ENCODE measurements at regions not wholly inside any gene's neighbourhood (a gene's known extent, or its start where the extent isn't known, plus 50 kb on each side); places are given as distances from the start of the nearest gene placed in this dataset.

DNA sequence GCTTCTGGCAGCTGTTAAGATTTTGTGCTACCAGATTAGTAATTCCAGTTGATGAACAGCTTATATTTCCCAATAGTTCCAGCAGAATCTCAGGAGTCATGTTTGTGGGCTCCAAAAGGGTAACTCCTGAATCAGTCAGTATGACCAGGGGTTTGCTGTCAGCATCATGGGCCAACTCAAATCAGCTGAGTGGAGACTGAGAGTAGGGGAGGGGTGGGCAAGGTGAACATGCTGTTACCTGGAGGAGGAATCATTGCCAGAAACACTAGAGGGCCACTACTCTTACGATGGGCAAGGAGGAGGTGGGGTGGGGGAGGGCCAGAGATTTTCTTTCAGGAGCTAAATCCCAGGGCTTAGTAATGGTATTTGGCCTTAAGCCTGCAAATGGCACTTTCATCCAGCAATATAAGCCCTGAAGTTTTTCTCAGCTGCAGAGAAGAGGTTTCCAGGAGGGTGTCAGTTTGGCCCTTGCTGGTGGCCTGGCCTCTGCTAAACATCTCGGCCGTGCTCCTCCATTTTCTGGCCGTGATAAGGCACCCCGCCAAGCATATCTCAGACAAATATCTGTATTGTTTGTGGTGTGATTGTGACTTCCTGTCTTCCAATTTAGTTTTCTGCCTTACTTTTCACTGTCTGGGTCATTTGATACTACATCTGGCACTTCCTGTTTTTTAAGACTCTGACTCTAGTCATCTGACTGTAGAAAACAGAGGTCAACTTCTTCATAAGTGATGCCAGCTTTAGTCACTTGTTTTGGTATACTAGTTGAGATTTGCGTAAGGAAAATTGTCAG is 120.5 kb upstream of the CXCR4 start:
- no peak for DNase-seq

DNA sequence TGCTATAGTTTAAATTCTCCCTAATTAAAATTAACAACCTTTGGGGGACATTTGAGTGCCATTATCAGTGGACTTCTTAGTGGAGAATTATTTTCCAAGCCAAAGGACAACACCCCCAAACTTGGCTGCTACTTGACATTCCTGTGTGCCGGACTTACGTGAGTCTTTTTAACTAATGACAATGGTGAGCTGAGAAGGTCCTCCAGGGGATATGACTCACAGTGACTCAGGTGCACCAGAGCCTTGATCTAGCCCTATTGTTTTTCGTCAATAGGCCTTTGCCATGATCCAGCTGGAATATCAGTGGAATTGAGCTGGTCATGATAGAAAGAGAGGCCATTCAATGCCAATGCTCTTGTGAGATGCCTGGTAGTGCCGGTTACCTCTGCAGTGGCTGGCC is 118.1 kb upstream of the CXCR4 start:
- DNase-seq, result no peak

DNA sequence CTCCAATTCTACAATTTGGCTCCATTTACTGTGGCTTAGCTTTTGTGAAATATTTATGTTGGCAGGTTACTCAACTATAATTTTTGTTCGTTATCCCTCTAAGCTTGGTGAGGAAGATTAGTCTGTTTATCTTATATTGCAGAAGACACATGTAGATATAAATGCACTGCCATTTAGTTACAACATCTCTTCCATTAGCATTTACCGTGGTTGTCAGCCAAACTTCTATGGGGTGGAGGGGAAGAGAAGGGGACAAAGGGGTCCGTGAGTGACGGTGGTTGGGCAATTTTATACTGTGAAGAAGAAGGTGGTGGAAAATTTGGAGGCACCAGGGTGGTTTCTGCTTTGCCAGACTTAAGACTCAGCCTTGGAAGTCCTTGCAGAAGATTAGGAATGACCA is 117.6 kb upstream of the CXCR4 start:
- no peak for DNase-seq

DNA sequence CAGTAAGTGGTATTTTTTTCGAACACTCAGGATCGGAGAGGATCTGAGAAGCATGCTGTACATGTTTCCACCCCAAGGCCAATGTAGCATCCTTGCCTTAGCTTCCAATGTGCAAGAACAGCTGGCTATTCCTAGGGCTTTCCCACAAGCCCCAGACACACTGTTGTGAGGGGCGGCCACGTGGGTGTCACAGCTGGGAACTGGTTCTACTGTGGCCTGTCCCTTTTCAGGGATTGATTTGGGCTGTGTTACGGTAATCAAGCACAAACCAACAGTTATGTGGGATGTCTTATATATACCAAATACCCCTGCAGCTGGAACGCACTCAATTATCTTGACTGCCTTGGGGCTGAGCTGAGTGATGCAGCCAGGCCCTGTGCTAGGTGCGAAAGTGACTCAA is 116.3 kb upstream of the CXCR4 start:
- no peak for DNase-seq

DNA sequence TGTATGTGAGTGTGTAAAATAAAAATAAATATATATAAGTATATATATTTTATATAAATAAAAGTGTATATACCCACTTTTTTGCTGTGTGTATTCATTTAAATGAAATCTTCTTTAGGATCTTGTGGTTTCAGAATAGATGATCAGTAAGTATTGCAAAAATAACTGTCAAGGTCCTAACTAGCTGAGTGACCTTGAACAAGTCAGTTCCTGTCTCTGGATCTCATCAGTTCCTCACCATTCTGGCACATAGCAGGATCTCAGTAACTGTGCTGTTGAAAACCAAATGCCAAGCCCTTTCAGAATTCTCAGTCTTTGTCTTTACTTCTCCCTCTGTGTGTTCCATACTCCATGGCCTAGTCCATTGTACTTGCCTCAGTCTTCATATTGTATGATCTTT is 115.3 kb upstream of the CXCR4 start:
- DNase-seq, result no peak

DNA sequence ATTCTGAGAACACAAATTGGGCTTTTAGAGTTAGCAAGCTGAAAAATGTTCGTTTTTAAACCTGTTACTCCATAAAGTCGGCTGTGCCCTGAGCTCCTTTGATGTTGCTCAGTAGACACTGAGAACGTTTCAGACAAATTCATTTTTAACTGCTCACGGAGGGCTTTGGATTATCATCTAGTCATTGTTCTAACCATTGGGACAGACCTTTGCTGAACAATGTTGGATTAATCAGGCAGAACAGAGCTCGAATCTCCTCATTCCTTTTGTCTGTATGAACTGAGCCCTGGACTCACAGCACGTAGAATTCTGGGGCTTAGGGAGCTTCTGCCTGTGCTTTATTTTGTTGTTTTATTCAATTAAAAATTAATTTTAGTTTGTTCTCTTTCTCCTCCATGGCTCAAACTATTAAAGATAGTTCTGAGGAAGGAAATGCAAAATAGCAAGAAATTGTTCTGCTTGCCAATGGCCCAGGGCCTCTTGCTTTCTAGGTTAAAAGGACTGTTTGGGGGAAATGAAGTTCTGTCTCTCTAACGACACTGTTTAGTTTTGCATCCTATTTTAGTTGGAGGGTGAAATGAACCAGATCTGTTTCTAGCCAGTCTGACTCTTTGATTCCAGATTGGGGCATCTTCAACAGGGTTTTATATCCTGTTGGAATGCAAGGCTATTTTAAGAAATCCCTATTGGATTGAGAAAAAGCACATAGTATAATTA is 114.7 kb upstream of the CXCR4 start:
- no peak for DNase-seq

DNA sequence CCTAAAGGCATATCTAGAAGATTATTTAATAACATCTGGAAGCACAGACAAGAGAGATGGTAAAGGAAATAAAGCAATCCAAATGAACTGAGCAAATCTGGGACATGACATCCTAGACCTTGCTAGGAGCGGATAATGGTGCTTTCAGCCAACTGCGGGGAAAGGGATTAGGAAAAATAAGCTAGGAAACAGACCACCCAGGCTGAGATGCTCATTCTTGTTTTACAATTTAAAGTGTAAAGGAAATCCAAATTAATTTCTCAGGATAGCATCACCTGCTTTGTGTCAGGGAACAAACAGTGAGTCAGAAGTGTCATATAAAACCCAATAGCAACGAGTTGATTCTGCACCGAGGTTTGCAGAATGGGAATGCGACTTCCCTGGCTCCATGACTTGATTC is 112.5 kb upstream of the CXCR4 start:
- no peak for DNase-seq

DNA sequence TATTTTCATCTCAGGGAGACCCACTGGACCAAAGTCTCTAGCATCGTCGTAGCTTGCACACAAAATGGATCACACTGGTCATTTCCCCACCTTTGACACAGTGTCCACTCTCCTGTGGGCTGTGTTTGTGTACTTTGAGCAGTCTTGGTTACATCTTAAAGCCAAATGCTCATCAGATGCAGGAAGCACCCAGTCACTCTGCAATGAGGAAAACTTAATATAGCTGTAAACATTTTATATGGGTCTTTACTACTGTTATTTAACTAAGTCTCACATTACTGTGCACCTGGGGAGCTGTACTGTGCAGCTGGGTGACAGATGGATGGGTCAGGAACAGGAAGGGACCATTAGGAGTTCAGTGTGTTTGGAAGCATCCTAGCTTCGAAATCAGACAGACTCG is 109.0 kb upstream of the CXCR4 start:
- no peak for DNase-seq

DNA sequence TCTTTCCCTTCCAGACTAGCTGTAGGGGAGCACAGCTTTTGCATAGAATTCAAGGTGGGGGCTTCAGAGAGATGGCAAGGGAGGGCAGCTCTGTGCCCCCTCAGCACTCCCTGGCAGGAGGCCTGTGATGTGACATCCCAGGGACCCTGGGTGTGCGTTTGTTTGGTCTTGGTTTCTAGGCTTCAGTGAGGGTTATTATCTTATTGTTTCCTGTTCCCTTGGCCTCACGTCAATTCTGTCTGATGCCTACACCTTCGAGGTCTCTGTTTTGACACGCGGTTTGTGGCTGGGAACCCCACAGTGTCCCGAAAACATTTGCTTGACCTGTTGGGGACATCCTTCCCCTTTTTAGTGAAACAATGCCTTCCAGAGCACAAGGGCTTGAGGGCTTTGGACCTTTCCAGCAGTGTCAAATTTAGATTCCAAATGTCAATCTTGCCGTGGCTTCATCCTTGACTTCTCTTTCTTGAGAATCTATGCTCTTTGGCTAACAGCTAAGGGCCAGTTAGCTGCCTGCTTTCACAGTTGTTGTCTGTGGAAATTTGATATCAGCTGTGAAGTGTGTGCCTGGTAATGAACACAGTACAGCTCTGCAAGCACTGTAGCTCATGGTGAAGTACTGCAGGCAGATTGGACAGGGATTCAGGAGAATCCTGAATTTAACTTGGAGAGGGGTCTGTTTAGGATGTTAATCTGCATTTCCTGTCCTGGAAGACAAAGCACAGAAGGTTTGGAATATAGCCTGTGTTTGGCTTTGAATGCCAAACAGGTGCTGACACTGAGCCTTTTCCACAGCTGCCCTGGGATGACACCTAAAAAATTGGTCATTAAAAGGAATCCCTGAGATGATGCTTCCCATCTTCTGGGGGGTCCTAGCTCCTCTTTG is 108.2 kb upstream of the CXCR4 start:
- DNase-seq, result no peak

DNA sequence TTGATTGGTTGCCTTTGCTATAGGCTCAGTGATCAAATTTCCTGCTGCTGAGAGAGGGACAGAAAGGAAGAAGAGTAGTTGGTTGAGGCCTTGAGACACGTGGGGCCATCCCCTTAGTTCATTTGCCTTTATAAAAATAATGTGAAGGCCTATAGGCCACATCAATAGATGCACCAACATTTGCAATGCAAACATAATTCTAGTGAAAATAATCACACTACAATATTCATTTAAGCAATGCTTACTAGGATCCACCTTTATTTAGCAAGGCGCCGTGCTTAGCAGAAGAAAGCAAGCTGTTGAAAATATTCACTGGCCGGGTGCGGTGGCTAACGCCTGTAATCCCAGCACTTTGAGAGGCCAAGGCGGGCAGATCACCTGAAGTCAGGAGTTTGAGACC is 105.3 kb upstream of the CXCR4 start:
- DNase-seq, result no peak

DNA sequence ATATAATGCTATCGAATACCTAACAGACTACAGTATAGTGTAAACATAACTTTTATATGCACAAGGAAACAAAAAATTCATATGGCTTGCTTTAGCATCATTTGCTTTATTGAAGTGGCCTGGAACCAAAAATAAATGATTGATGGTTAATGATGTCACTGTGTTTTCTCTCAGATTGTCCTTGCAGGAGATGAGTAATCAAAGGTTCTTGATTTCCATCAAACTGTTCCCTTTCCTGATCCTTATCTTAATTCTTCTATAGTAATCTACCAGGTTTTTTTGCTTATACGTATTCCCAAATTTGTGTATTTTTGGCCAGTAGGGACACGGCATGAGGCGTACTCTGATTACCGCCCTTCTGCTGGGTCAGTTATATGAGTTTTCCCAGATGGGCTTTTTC is 104.9 kb upstream of the CXCR4 start:
- DNase-seq, result no peak

DNA sequence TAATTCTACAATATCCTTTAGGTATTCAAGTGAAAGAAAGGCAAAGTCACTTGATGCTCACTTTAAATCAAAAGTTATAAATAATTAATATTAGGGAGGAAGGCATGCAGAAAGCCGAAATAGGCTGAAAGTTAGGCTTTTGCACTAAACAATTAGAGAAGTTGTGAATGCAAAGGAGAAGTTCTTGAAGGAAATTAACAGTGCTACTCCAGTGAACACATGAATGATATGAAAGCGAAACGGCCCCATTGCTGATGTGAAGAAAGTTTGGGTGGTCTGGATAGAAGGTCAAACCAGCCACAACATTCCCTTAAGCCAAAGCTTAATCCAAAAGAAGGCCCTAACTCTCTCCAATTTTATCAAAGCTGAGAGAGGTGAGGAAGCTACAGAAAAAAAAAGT is 103.1 kb upstream of the CXCR4 start:
- DNase-seq, result no peak

DNA sequence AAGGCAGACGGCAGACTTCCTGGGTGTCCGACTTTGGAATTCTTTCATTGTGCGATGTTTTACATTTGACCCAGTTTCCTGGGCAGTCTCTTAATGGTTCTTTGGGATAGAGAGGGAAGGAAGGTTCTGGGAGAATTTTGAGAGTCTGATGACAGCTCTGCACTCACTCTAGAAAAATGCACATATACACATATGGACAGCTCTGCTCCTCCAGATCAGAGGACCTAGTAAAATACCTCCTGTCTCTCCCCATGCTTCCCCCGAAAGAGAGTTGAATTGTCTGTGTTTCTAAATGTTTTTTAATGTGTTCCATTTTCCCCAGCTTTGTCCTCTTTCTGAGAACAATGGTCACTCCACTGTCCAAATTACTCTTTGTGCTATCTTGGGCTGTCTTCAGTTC is 102.0 kb upstream of the CXCR4 start:
- DNase-seq, result no peak

DNA sequence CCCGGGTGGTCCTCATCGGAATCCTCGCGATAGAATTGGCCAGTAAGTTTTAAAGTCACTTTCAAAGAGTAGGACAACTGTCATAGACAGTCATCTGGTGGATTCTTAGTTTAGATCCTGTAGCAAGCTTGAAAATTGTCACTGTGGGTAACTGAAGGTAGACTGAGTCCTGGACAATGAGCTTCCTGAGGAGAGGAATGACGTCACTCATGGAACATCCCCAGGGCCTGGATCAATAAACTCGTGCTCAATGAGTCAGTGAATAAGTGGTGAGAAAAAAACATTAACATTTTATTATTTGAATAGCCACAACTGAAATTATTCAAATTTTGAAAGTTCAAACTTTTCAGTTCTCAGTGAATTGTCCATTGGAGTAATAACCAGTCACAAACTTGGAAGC is 101.4 kb upstream of the CXCR4 start:
- DNase-seq, result no peak

DNA sequence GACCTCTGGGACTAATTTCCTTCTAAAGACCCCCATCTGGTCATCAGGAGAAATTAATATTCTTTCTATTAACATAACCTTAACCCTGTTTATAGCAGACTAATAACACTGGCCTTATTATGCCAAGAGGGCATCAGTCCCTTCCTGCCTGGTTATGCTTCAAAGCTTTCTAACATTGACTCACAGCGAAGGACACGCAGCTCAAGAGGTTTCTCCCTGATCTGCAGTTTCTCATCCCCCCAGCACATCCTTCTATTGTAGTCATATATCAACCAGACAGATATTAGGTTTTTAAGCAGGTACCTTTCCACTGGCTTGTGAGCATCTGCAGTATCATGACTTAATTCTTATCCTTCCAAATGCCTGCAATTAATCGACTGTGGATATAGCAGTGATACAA is 100.0 kb upstream of the CXCR4 start:
- DNase-seq, result no peak

DNA sequence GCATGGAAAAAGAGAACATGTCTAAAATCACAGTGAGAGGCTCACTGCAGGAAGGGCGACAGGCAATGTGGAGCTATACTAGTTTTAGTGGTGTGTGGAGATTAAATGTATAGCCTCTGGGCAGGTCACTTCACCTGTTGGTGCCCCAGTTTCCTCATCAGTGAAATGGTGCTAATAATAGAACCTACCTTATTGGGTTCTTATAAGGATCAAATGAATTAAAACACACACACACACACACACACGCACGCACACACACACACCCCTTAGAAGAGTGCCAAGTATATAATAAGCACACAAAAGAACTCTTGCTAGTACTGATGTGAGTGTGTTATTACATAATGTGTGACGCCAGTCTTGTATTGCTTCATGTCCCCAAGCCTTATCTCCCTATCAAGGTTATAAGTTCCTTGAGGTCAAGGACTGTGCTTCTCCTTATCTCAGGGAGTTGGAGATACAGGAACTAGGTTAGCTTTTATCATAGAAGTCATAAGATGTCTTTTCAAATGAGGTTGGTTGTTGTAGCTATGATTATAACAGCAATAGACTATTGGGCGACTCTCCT is 98.0 kb upstream of the CXCR4 start:
- no peak for DNase-seq

DNA sequence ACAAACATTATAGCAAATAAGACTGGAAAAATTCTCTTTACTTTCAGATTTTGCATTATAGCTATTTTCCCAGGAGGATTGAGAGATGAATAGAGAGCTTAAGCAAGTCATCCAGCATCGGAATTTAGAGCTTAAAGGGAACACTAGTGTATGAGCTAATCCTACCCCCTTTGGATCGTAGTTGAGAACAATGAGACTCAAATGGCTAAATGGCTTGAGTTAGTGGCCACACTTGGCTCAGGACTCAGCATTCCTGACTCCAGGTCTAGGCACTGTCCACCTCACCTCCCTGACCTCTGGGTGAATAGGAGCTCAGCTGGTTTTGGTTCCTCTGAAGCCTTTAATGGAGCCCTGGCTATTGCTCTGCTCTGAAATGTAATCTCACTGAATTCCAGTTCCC is 97.5 kb upstream of the CXCR4 start:
- DNase-seq, result no peak

DNA sequence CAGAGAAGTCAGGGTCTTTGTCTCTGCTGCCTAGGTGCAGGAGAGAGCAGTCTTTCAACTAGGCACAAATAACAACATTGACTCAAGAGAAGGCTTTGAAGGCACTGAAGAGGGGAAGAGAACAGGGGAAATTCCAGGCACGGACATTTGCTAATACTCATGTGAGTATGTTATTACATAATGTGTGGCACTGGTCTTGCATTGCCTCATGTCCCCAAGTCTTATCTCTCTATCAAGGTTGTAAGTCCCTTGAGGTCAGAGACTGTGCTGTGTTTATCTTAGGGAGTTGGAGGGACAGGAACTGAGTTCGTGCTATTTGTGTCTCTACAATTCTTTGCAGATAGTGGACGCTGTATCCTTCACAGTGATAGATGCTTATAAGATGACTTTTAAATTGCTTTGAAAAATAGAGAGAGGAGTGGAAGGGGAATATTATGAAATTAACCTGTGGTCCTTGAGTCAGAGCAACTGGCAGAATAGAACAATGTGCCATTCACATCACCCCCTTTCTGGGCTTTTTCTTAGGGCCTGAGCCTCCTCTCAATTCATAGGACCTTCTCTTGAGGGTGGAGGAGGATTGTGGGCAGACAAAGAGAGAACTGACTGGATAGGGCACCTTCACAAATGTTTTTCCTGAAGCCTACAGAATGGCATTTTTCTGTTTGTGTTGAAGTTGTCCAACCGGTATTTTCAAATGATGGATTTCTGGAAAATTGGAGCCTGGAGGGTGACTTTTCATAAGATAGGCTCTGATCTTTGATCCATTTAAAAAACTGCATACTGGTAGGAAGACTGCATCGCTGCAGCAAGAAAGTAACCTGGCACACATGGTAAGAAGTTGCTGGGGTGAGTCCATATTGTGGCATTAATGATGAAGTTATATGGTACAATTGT is 96.6 kb upstream of the CXCR4 start:
- no peak for DNase-seq

DNA sequence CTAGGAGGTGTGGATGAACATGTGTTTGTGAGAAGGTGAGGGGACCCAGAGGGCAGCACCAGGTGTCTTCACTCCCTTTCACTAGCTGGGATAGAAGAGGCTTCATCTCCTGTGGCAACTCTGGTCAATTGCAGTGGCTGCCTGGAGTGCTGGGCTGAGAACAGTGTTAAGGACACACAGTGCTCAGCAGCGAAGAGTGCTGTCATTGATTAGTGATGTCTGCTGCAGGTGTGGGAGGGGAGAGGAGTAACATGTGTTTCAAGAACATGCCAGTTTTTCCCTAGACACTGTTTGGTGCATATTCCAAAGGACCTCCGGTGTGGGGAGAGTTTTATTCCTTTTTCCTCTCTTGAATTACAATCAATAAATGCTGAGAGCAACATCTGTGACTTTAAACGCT is 95.9 kb upstream of the CXCR4 start:
- DNase-seq, result no peak

DNA sequence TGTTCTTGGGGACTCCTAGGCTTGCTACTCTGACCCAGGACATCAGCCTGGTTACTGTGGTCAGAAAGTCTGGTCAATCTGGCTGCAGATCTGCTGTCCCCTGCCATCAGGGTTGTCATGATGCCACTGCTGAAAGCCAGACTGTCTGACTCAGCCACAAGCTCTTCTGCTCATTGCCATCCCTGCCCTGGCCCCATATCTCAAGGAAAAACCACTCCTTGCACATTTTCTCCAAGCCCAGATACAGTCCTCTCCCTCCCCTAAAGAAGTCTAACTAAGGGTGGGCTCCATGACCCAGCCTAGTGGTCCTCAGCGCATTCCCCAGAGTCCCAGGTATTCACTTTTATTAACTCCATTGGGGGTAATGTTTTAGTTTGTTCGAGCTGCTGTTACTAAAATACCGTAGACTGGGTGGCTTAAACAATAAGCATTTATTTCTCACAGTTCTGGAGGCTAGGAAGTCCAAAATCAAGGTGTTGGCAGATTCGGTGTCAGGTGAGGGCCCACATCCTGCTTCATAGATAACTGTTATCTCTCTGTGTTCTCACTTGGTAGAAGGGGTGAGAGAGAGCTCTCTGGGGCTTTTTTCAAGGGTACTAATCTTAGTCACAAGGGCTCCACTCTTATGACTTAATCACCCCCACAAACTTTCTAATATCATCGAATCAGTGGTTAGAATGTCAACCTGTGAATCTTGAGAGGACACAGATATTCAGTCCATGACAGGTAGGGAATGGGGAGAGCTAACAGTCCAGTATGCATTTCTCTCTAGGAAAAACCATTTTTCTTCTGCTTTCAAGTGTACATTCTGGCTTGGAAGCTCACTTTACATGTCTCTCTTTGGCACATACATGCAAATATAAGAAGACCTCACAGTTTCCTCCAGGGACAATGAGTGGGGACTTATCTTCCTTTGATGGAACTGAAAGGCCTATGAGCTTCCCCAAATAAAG is 94.8 kb upstream of the CXCR4 start:
- DNase-seq, result no peak

DNA sequence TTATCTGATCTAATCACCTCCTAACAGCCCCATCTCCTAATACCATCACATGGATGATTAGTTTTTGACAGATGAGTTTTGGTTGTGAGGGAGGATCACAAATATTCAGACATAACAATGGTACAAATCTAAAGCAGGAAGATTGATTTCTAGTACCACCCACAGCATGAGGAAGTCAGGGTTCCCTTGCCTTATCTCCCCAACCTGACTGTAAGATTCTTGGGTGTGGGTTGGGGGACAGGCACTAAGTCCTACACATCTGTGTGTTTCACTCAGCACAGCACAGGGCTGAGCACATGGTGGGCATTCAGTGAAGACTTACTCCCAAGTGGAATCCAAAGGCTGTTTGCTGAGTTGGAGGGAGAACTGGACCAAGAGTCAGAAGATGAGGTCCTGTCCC is 93.8 kb upstream of the CXCR4 start:
- no peak for DNase-seq

Data from left hindlimb (tissue), 1 donor.